ENCODE measurements at regions not wholly inside any gene's neighbourhood (a gene's known extent, or its start where the extent isn't known, plus 50 kb on each side); places are given as distances from the start of the nearest gene placed in this dataset.

- ChIA-PET CTCF (ENCODE audit: unreplicated experiment) (no interaction called here), POLR2A (interaction anchor here (0.6 to 0.7 kb wide), 2 partner anchors 320 to 356 kb away, joined by 3 read pairs; no protein-coding TSS in a partner anchor)
- Histone ChIP-seq H3K4me3 (ENCODE audit: low read depth, low read length, poor library complexity, severe bottlenecking) (no peak overlapping the region), H3K79me2 (ENCODE audit: insufficient read depth, low read depth, low read length) (no peaks in the 10 kb centered on the region), H2AFZ (ENCODE audit: low read length) (no peak overlapping the region), H4K20me1 (ENCODE audit: insufficient read depth, low read length) (no peaks in the 10 kb centered on the region), H3K9me3 (ENCODE audit: low read length) (no peaks in the 10 kb centered on the region), H3K36me3 (ENCODE audit: insufficient read depth, low read length) (no peaks in the 10 kb centered on the region), H3K4me2 (ENCODE audit: low read length) (no peak overlapping the region), H3K9me2 (ENCODE audit: insufficient read depth, low read length) (no peaks in the 10 kb centered on the region), H3K4me1 (ENCODE audit: insufficient read depth, low read length, poor library complexity, severe bottlenecking) (no peaks in the 10 kb centered on the region), H3K27ac (ENCODE audit: low read depth, low read length, poor library complexity, severe bottlenecking) (no peak overlapping the region)
- TF ChIP-seq, protein P1, sequence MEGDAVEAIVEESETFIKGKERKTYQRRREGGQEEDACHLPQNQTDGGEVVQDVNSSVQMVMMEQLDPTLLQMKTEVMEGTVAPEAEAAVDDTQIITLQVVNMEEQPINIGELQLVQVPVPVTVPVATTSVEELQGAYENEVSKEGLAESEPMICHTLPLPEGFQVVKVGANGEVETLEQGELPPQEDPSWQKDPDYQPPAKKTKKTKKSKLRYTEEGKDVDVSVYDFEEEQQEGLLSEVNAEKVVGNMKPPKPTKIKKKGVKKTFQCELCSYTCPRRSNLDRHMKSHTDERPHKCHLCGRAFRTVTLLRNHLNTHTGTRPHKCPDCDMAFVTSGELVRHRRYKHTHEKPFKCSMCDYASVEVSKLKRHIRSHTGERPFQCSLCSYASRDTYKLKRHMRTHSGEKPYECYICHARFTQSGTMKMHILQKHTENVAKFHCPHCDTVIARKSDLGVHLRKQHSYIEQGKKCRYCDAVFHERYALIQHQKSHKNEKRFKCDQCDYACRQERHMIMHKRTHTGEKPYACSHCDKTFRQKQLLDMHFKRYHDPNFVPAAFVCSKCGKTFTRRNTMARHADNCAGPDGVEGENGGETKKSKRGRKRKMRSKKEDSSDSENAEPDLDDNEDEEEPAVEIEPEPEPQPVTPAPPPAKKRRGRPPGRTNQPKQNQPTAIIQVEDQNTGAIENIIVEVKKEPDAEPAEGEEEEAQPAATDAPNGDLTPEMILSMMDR (conservative IDR thresholded peaks at IDR 0.05; ENCODE audit: low read length): no peak
- TF ChIP-seq EZH2phosphoT487 (IDR thresholded peaks at IDR 0.05; ENCODE audit: borderline replicate concordance, low read depth, low read length): no peak
- intact Hi-C loops (cut with micrococcal nuclease; ENCODE audit: unreplicated experiment): no loop called here
- DNase-seq (ENCODE audit: low spot score): no peak
- no TSS peak for BruUV-seq (replicated peaks)
Observed at GRCh38 chr10:61503051-61503450, 49.9 kb upstream of the TMEM26 start.
